ENCODE measurements at regions not wholly inside any gene's neighbourhood (a gene's known extent, or its start where the extent isn't known, plus 50 kb on each side); places are given as distances from the start of the nearest gene placed in this dataset.

GRCh38 chr20:1061484-1062221, 56.7 kb upstream of the PSMF1 start:
- H3K79me1 ChIP-seq (ENCODE audit: low read depth, low read length) = no peaks in the 10 kb centered on the region
- no peak overlapping the region for H4K8ac ChIP-seq (ENCODE audit: extremely low read depth, insufficient read depth, low read length)
- no peak overlapping the region for H3K4ac ChIP-seq (replicated peaks; ENCODE audit: insufficient read length, low read depth, low read length)
- DNase-seq (ENCODE audit: low read depth in 1 of 2, low spot score in 2 of 2) (no peak), FAIRE-seq (no peak)
- no peak overlapping the region for H2AK5ac ChIP-seq (ENCODE audit: low read depth, low read length)
- no peaks in the 10 kb centered on the region; a peak in 1 of 7 replicates for H3K27me3 ChIP-seq (replicated peaks in 1 of 4; ENCODE audit: control insufficient read depth in 3 of 4, extremely low read depth in 1 of 4, insufficient read depth in 3 of 4, low read length in 3 of 4)
- H2BK15ac ChIP-seq (ENCODE audit: low read length) = no peak overlapping the region
- no peak overlapping the region for H3K4me3 ChIP-seq (ENCODE audit: extremely low read depth in 1 of 4, insufficient read depth in 2 of 4, low read depth in 3 of 4, low read length in 4 of 4)
- ChIA-PET CTCF (ENCODE audit: partially characterized antibody) (no interaction called here), POLR2A (ENCODE audit: partially characterized antibody) (no interaction called here)
- no peak overlapping the region for H3K56ac ChIP-seq (replicated peaks; ENCODE audit: insufficient read length, low read depth, low read length)
- H3K14ac ChIP-seq (ENCODE audit: insufficient read length) = no peak overlapping the region
- no peak overlapping the region for H2BK20ac ChIP-seq (ENCODE audit: low read length)
- no peaks in the 10 kb centered on the region for H3K9me3 ChIP-seq (ENCODE audit: insufficient read depth in 2 of 2, low read depth in 1 of 2, low read length in 1 of 2)
- no peak overlapping the region for H3K23ac ChIP-seq (ENCODE audit: insufficient read length)
- no peak overlapping the region for H3K9ac ChIP-seq (replicated peaks in 1 of 4; ENCODE audit: extremely low read depth in 1 of 4, low read depth in 3 of 4, low read length in 3 of 4)
- TF ChIP-seq FOSL1 (IDR thresholded peaks at IDR 0.05; ENCODE audit: insufficient read depth, low read depth, low read length) (no peak), YY1 (IDR thresholded peaks at IDR 0.05; ENCODE audit: low read depth, low read length) (no peak), MAX (IDR thresholded peaks at IDR 0.05) (no peak), SP4 (IDR thresholded peaks at IDR 0.05; ENCODE audit: low read length) (no peak), CBX5 (IDR thresholded peaks at IDR 0.05; ENCODE audit: low read depth, low read length) (no peak), GABPA (IDR thresholded peaks at IDR 0.05; ENCODE audit: borderline replicate concordance, insufficient read depth, low read length) (no peak), EP300 (IDR thresholded peaks at IDR 0.05; ENCODE audit: borderline replicate concordance in 1 of 2, low read depth in 2 of 2, low read length in 2 of 2) (no peak), JUND (IDR thresholded peaks at IDR 0.05; ENCODE audit: low read length) (no peak), TBP (IDR thresholded peaks at IDR 0.05; ENCODE audit: low read depth, low read length) (no peak), CEBPB (IDR thresholded peaks at IDR 0.05; ENCODE audit: low read depth, low read length) (no peak), USF2 (IDR thresholded peaks at IDR 0.05; ENCODE audit: low read length) (no peak)
- TF ChIP-seq, protein P1, sequence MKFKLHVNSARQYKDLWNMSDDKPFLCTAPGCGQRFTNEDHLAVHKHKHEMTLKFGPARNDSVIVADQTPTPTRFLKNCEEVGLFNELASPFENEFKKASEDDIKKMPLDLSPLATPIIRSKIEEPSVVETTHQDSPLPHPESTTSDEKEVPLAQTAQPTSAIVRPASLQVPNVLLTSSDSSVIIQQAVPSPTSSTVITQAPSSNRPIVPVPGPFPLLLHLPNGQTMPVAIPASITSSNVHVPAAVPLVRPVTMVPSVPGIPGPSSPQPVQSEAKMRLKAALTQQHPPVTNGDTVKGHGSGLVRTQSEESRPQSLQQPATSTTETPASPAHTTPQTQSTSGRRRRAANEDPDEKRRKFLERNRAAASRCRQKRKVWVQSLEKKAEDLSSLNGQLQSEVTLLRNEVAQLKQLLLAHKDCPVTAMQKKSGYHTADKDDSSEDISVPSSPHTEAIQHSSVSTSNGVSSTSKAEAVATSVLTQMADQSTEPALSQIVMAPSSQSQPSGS (IDR thresholded peaks at IDR 0.05; ENCODE audit: low read length) = no peak
- H4K5ac ChIP-seq (ENCODE audit: insufficient read length, low read depth, low read length) = no peak overlapping the region
- H2BK12ac ChIP-seq (ENCODE audit: low read depth, low read length) = no peak overlapping the region
- H3K36me3 ChIP-seq (ENCODE audit: control insufficient read depth in 2 of 4, insufficient read depth in 4 of 4, low read length in 3 of 4) = no peaks in the 10 kb centered on the region
- no peak overlapping the region for H3K18ac ChIP-seq (ENCODE audit: extremely low read depth, low read length)
- H2BK5ac ChIP-seq (ENCODE audit: low read depth, low read length) = no peak overlapping the region
- no peak overlapping the region for H2BK120ac ChIP-seq (replicated peaks; ENCODE audit: low read depth, low read length)
- no peak overlapping the region for H3K27ac ChIP-seq (ENCODE audit: low read depth, low read length)
- H3K79me2 ChIP-seq (ENCODE audit: control insufficient read depth in 1 of 2, insufficient read depth in 2 of 2, low read length in 2 of 2) = no peaks in the 10 kb centered on the region
- no peaks in the 10 kb centered on the region for H4K20me1 ChIP-seq (replicated peaks in 1 of 2; ENCODE audit: control insufficient read depth in 1 of 2, insufficient read depth in 2 of 2, low read length in 2 of 2)
- no peak overlapping the region for H4K91ac ChIP-seq (replicated peaks; ENCODE audit: insufficient read length, low read length)
- no peak overlapping the region for H2AFZ ChIP-seq (ENCODE audit: low read length)
- H3K4me1 ChIP-seq (replicated peaks in 1 of 4; ENCODE audit: control insufficient read depth in 3 of 4, insufficient read depth in 4 of 4, low read length in 3 of 4) = 0 out of 7 replicates have a peak, but pooled peaks cover 0 to 3% (median 0%) of the 10 kb centered on the region in 4 experiments
- no peak overlapping the region for H3K4me2 ChIP-seq (ENCODE audit: insufficient read depth in 1 of 2, low read depth in 2 of 2, low read length in 2 of 2)
- H3K23me2 ChIP-seq (ENCODE audit: low read depth, low read length) = no peaks in the 10 kb centered on the region
